ENCODE measurements at regions not wholly inside any gene's neighbourhood (a gene's known extent, or its start where the extent isn't known, plus 50 kb on each side); places are given as distances from the start of the nearest gene placed in this dataset.

DNA sequence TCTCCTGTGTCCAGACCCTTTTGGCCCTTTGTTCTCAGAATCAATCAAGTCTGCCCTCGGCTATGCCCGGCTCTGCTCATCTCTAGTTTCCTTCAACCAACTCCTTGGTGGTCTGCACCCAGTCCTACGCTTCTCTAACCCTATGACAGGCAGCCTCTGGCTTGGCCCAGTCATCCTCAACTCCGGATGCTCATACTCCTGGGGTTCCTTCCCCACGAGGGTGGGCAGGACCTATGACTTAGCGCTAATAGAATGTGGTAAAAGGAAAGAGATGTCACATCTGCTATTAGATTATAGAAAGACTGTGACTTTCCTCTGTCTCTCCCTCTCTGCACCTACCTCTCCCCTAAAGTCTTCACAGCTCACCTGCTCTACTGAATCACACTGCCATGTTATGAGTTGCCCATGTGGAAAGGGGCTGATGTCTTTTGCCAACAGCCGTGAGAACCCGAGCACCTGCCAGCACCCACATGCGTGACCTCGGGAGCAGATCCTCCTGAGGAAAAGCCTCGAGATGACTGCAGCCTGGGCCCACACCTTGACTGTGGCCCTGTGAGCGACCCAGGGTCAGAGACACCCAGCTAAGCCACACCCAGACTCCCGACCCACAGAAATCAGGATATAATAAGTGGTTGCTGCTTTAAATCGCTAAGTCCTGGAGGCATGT, 334.9 kb downstream of the GADD45G start:
- H3K36me3 ChIP-seq: no peaks in the 10 kb centered on the region
- H3K27me3 ChIP-seq: no peaks in the 10 kb centered on the region
- DNase-seq: no peak
- no peak overlapping the region for H3K4me3 ChIP-seq
- peak overlapping the region; percentile 32 to 76 for H3K27ac ChIP-seq
- no peak for TF ChIP-seq POLR2A (IDR thresholded peaks at IDR 0.05)
- TF ChIP-seq, protein P1, sequence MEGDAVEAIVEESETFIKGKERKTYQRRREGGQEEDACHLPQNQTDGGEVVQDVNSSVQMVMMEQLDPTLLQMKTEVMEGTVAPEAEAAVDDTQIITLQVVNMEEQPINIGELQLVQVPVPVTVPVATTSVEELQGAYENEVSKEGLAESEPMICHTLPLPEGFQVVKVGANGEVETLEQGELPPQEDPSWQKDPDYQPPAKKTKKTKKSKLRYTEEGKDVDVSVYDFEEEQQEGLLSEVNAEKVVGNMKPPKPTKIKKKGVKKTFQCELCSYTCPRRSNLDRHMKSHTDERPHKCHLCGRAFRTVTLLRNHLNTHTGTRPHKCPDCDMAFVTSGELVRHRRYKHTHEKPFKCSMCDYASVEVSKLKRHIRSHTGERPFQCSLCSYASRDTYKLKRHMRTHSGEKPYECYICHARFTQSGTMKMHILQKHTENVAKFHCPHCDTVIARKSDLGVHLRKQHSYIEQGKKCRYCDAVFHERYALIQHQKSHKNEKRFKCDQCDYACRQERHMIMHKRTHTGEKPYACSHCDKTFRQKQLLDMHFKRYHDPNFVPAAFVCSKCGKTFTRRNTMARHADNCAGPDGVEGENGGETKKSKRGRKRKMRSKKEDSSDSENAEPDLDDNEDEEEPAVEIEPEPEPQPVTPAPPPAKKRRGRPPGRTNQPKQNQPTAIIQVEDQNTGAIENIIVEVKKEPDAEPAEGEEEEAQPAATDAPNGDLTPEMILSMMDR (IDR thresholded peaks at IDR 0.05): no peak
- intact Hi-C loops (cut with DNase I; ENCODE audit: low total_unique reads): no loop called here
- H3K4me1 ChIP-seq: peaks cover 0 to 12% of the 10 kb centered on the region in 2 donors
- no peaks in the 10 kb centered on the region for H3K9me3 ChIP-seq

DNA sequence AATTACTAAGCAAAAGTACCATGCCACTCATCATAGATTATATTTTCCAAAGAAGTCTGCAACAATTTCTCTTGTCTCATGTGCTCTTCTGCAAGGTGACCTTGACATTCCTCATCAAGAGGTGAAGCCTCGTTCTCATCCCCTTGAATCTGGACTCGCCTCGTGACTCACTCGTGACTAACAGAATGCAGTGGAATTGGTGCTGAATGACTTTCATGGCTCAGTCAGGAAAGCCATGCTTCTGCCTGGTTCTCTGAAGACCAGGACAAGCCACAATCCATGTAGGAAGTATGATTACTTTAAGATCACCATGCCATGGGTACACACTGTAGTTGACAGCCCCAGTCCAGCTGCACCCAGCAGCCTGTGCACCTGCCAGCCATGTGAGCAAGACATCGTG, 335.8 kb downstream of the GADD45G start:
- intact Hi-C loops (cut with DNase I; ENCODE audit: low total_unique reads): no loop called here
- H3K36me3 ChIP-seq: no peaks in the 10 kb centered on the region
- peaks cover 0 to 12% of the 10 kb centered on the region in 2 donors for H3K4me1 ChIP-seq
- no peak for TF ChIP-seq POLR2A (IDR thresholded peaks at IDR 0.05)
- TF ChIP-seq, protein P1 (IDR thresholded peaks at IDR 0.05): no peak
- DNase-seq: no peak
- no peaks in the 10 kb centered on the region for H3K27me3 ChIP-seq
- no peak overlapping the region for H3K4me3 ChIP-seq
- peak overlapping the region; percentile 76 to 93 for H3K27ac ChIP-seq
- no peaks in the 10 kb centered on the region for H3K9me3 ChIP-seq

DNA sequence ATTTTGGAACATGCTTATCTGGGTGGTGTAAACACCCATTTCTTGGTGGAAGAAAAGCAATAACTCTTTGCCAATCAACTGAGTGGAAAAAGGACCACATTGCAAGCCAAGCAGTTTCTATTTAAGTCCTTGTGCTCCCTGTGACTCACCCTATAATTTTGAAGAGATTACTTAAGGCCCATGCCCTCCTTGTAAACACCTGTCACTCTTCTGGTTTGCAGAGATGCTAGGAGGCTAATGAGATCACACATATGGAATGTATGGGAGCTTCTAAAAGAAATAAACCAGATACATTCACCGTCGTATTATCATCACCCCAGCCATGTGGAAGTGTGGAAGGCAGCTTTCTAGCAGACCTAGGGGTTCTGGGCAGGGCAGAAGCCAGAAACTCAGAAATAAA, 337.1 kb downstream of the GADD45G start:
- DNase-seq: peak in 1 of 2 donors; percentile 66
- H3K27me3 ChIP-seq: no peaks in the 10 kb centered on the region
- H3K36me3 ChIP-seq: no peaks in the 10 kb centered on the region
- peak overlapping the region; percentile 89 to 93 for H3K27ac ChIP-seq
- TF ChIP-seq, protein P1 (IDR thresholded peaks at IDR 0.05): no peak
- TF ChIP-seq POLR2A (IDR thresholded peaks at IDR 0.05): peak in 1 of 2 donors; percentile 18
- H3K4me1 ChIP-seq: peaks cover 0 to 12% of the 10 kb centered on the region in 2 donors
- intact Hi-C loops (cut with DNase I; ENCODE audit: low total_unique reads): no loop called here
- no peaks in the 10 kb centered on the region for H3K9me3 ChIP-seq
- H3K4me3 ChIP-seq: no peak overlapping the region

DNA sequence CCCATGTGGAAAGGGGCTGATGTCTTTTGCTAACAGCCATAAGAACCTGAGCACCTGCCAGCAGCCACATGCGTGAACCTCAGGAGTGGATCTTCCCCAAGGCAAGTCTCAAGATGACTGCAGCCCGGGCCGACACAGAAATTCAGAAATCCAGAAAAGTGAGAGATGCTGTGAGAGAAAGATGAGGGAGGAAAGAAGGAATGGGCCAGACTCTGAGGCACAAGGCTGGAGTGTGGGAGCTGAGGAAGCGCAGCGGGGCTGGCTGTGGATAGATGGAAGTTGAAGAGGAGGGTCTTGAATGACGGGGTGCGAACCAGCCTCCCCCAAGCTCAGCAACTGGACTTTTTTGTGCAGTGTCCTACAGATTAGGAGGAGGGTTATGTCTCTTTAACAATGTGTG, 337.8 kb downstream of the GADD45G start:
- intact Hi-C loops (cut with DNase I; ENCODE audit: low total_unique reads): no loop called here
- Histone ChIP-seq H3K9me3 (no peaks in the 10 kb centered on the region), H3K27ac (peak overlapping the region; percentile 89 to 93), H3K4me1 (peaks cover 0 to 12% of the 10 kb centered on the region in 2 donors), H3K27me3 (no peaks in the 10 kb centered on the region), H3K36me3 (no peaks in the 10 kb centered on the region), H3K4me3 (no peak overlapping the region)
- TF ChIP-seq, protein P1 (IDR thresholded peaks at IDR 0.05): no peak
- no peak for TF ChIP-seq POLR2A (IDR thresholded peaks at IDR 0.05)
- no peak for DNase-seq

DNA sequence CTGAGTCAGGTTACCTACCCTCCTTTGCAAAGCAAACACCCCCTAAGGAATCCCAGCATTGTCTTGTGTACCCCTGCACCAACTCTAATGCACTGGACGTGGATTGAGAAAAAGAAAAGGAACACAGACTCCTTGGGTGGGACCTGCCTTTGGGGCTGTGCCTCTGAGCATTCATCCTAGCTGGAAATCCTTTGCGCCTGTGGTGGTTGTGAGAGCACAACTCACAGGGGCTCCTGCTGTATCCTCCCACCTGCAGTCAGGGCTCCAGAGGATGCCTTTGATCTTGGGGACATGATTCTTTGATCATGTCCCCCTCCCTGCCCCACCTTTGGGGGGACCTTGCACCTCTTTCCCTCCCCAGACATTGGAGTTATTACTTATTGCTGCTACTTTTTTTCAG, 338.5 kb downstream of the GADD45G start:
- no peak for DNase-seq
- peaks cover 0 to 12% of the 10 kb centered on the region in 2 donors for H3K4me1 ChIP-seq
- H3K36me3 ChIP-seq: no peaks in the 10 kb centered on the region
- H3K27ac ChIP-seq: peak overlapping the region; percentile 89 to 93
- H3K4me3 ChIP-seq: no peak overlapping the region
- intact Hi-C loops (cut with DNase I; ENCODE audit: low total_unique reads): no loop called here
- TF ChIP-seq, protein P1 (IDR thresholded peaks at IDR 0.05): no peak
- TF ChIP-seq POLR2A (IDR thresholded peaks at IDR 0.05): no peak
- H3K9me3 ChIP-seq: no peaks in the 10 kb centered on the region
- H3K27me3 ChIP-seq: no peaks in the 10 kb centered on the region
